ENCODE measurements at regions not wholly inside any gene's neighbourhood (a gene's known extent, or its start where the extent isn't known, plus 50 kb on each side); places are given as distances from the start of the nearest gene placed in this dataset.
A peak's percentile ranks its signal among the peaks of the same experiment; 100 is the strongest.

DNA sequence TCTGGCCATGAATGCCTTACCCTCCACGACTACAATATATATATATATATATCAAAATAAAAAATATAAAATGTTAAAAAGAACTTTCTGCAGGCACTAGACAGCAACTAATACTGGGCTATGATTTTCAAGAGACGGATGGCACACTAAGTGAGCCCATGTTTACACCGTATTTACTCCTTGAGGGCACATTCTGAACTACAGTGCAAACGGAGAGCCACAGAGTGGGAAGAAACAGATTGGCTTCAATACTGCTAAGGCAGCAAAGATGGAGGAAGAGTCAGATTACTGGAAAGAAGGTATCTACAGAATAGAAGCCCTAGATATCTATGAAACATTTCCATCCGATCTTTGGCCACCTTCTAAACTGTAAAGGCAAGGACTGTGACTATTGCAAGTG lies 330.3 kb downstream of the HTR1B start:
- Histone ChIP-seq H2BK5ac (ENCODE audit: low read length) (no peak overlapping the region), H3K9me3 (replicated peaks in 1 of 2; ENCODE audit: control insufficient read depth in 2 of 2, insufficient read depth in 1 of 2, low read depth in 1 of 2, low read length in 2 of 2) (no peaks in the 10 kb centered on the region), H3K4me1 (ENCODE audit: control insufficient read depth in 2 of 2, insufficient read depth in 1 of 2, low read depth in 1 of 2, low read length in 2 of 2) (no peaks in the 10 kb centered on the region), H3K4ac (ENCODE audit: low read length) (no peak overlapping the region), H3K9ac (ENCODE audit: low read depth, low read length, poor library complexity) (no peak overlapping the region), H4K91ac (ENCODE audit: low read depth, low read length, poor library complexity) (no peak overlapping the region), H3K23ac (ENCODE audit: low read depth, low read length, poor library complexity) (no peak overlapping the region), H4K8ac (ENCODE audit: low read depth, low read length) (no peak overlapping the region), H2BK15ac (ENCODE audit: low read length) (no peak overlapping the region), H3K79me1 (ENCODE audit: low read depth, low read length) (no peaks in the 10 kb centered on the region), H3K18ac (ENCODE audit: low read length) (no peak overlapping the region), H2BK12ac (ENCODE audit: low read length) (no peak overlapping the region), H2BK120ac (ENCODE audit: low read depth, low read length) (no peak overlapping the region), H2AK5ac (ENCODE audit: low read depth, low read length) (no peak overlapping the region), H3K4me3 (ENCODE audit: low read length in 2 of 2) (no peak overlapping the region), H3K36me3 (replicated peaks in 1 of 2; ENCODE audit: control insufficient read depth in 2 of 2, insufficient read depth in 2 of 2, low read length in 2 of 2) (no peaks in the 10 kb centered on the region), H2AFZ (ENCODE audit: low read length) (peak overlapping the region; percentile 36), H3K14ac (ENCODE audit: low read length) (no peak overlapping the region), H3K27ac (replicated peaks; ENCODE audit: low read length) (no peak overlapping the region), H3K4me2 (ENCODE audit: insufficient read depth, low read length, poor library complexity, severe bottlenecking) (no peak overlapping the region), H3K27me3 (ENCODE audit: control insufficient read depth in 3 of 3, insufficient read depth in 3 of 3, low read depth in 1 of 3, low read length in 3 of 3) (no peaks in the 10 kb centered on the region)
- DNase-seq (ENCODE audit: low spot score), result no peak
- no CpG with 5 or more reads among the region's 5 CpGs for WGBS, 2 donors (ENCODE audit: extremely low coverage in 2 of 2, insufficient read length in 2 of 2, insufficient replicate concordance in 1 of 2)

DNA sequence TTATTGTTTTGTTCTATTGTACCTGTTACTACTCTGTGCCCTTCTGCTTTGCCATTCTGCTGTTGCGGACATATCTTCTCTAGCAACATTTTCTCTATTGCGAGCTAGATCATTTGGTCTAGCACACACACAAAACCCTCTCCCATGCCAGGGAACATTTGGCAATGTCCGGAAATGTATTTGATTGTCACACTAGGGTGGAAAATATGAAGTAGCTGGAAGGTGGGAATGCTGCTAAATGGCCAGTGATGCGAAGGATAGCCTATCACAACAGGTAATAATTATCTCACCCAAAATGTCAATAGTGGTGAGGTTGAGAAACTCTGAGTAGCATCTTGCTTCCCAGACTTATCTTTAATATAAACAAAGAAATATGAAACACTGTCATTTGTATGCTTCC lies 331.9 kb downstream of the HTR1B start:
- no peak overlapping the region for H3K4ac ChIP-seq (ENCODE audit: low read length)
- no peak overlapping the region for H3K4me3 ChIP-seq (ENCODE audit: low read length in 2 of 2)
- no peak overlapping the region for H2AFZ ChIP-seq (ENCODE audit: low read length)
- H3K9ac ChIP-seq (ENCODE audit: low read depth, low read length, poor library complexity), result no peak overlapping the region
- H3K27ac ChIP-seq (replicated peaks; ENCODE audit: low read length), result no peak overlapping the region
- no CpG with 5 or more reads among the region's 4 CpGs for WGBS, 2 donors (ENCODE audit: extremely low coverage in 2 of 2, insufficient read length in 2 of 2, insufficient replicate concordance in 1 of 2)
- no peak overlapping the region for H3K23ac ChIP-seq (ENCODE audit: low read depth, low read length, poor library complexity)
- no peak overlapping the region for H3K4me2 ChIP-seq (ENCODE audit: insufficient read depth, low read length, poor library complexity, severe bottlenecking)
- no peaks in the 10 kb centered on the region for H3K79me1 ChIP-seq (ENCODE audit: low read depth, low read length)
- H2BK15ac ChIP-seq (ENCODE audit: low read length), result no peak overlapping the region
- H4K91ac ChIP-seq (ENCODE audit: low read depth, low read length, poor library complexity), result no peak overlapping the region
- no peak overlapping the region for H2BK120ac ChIP-seq (ENCODE audit: low read depth, low read length)
- no peak overlapping the region for H4K8ac ChIP-seq (ENCODE audit: low read depth, low read length)
- DNase-seq (ENCODE audit: low spot score), result no peak
- no peak overlapping the region for H3K18ac ChIP-seq (ENCODE audit: low read length)
- H3K36me3 ChIP-seq (replicated peaks in 1 of 2; ENCODE audit: control insufficient read depth in 2 of 2, insufficient read depth in 2 of 2, low read length in 2 of 2), result no peaks in the 10 kb centered on the region
- H3K27me3 ChIP-seq (ENCODE audit: control insufficient read depth in 3 of 3, insufficient read depth in 3 of 3, low read depth in 1 of 3, low read length in 3 of 3), result no peaks in the 10 kb centered on the region
- H2BK5ac ChIP-seq (ENCODE audit: low read length), result no peak overlapping the region
- H2BK12ac ChIP-seq (ENCODE audit: low read length), result no peak overlapping the region
- no peaks in the 10 kb centered on the region for H3K9me3 ChIP-seq (replicated peaks in 1 of 2; ENCODE audit: control insufficient read depth in 2 of 2, insufficient read depth in 1 of 2, low read depth in 1 of 2, low read length in 2 of 2)
- no peak overlapping the region for H2AK5ac ChIP-seq (ENCODE audit: low read depth, low read length)
- no peak overlapping the region for H3K14ac ChIP-seq (ENCODE audit: low read length)
- no peaks in the 10 kb centered on the region for H3K4me1 ChIP-seq (ENCODE audit: control insufficient read depth in 2 of 2, insufficient read depth in 1 of 2, low read depth in 1 of 2, low read length in 2 of 2)

DNA sequence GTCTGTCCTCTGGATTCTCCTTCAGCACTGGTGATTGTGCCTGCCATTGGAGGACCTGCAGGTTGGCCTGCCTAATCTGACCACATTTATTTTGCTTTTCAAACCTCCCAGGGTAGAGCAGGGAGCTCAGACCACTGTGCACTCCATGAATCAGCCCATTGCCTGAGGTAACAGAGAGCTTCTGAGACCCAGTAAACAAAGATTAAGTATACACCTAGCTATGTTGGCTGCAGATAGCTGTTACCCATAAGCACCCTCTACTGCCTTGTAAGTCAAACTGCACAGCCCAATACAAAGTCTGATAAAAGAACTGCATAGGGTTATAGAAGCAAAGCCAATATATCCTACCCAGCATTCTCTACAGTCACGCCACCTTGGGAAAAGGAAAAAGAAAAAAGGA lies 338.7 kb downstream of the HTR1B start:
- Histone ChIP-seq H3K18ac (ENCODE audit: low read length) (no peak overlapping the region), H2AFZ (ENCODE audit: low read length) (no peak overlapping the region), H3K79me1 (ENCODE audit: low read depth, low read length) (no peaks in the 10 kb centered on the region), H2AK5ac (ENCODE audit: low read depth, low read length) (no peak overlapping the region), H2BK120ac (ENCODE audit: low read depth, low read length) (no peak overlapping the region), H4K91ac (ENCODE audit: low read depth, low read length, poor library complexity) (no peak overlapping the region), H3K9ac (ENCODE audit: low read depth, low read length, poor library complexity) (no peak overlapping the region), H2BK12ac (ENCODE audit: low read length) (no peak overlapping the region), H2BK5ac (ENCODE audit: low read length) (no peak overlapping the region), H2BK15ac (ENCODE audit: low read length) (no peak overlapping the region), H3K4me3 (ENCODE audit: low read length in 2 of 2) (no peak overlapping the region), H3K27me3 (ENCODE audit: control insufficient read depth in 3 of 3, insufficient read depth in 3 of 3, low read depth in 1 of 3, low read length in 3 of 3) (no peaks in the 10 kb centered on the region), H3K4me2 (ENCODE audit: insufficient read depth, low read length, poor library complexity, severe bottlenecking) (no peak overlapping the region), H3K36me3 (replicated peaks in 1 of 2; ENCODE audit: control insufficient read depth in 2 of 2, insufficient read depth in 2 of 2, low read length in 2 of 2) (no peaks in the 10 kb centered on the region), H3K27ac (replicated peaks; ENCODE audit: low read length) (no peak overlapping the region), H3K4ac (ENCODE audit: low read length) (no peak overlapping the region), H3K4me1 (ENCODE audit: control insufficient read depth in 2 of 2, insufficient read depth in 1 of 2, low read depth in 1 of 2, low read length in 2 of 2) (no peaks in the 10 kb centered on the region), H4K8ac (ENCODE audit: low read depth, low read length) (no peak overlapping the region), H3K9me3 (replicated peaks in 1 of 2; ENCODE audit: control insufficient read depth in 2 of 2, insufficient read depth in 1 of 2, low read depth in 1 of 2, low read length in 2 of 2) (no peaks in the 10 kb centered on the region), H3K14ac (ENCODE audit: low read length) (no peak overlapping the region), H3K23ac (ENCODE audit: low read depth, low read length, poor library complexity) (no peak overlapping the region)
- no CpG with 5 or more reads among the region's 1 CpG for WGBS, 2 donors (ENCODE audit: extremely low coverage in 2 of 2, insufficient read length in 2 of 2, insufficient replicate concordance in 1 of 2)
- DNase-seq (ENCODE audit: low spot score), result no peak

- no peak for DNase-seq (ENCODE audit: low spot score)
Measured at GRCh38 chr6:77123527-77123926, 339.8 kb downstream of the HTR1B start.

More at GRCh38 chr6:77123527-77123926, 339.8 kb downstream of the HTR1B start:
- Histone ChIP-seq H3K4me1 (ENCODE audit: control insufficient read depth in 2 of 2, insufficient read depth in 1 of 2, low read depth in 1 of 2, low read length in 2 of 2) (no peaks in the 10 kb centered on the region), H3K79me1 (ENCODE audit: low read depth, low read length) (no peaks in the 10 kb centered on the region), H2AFZ (ENCODE audit: low read length) (no peak overlapping the region), H2BK5ac (ENCODE audit: low read length) (no peak overlapping the region), H3K9me3 (replicated peaks in 1 of 2; ENCODE audit: control insufficient read depth in 2 of 2, insufficient read depth in 1 of 2, low read depth in 1 of 2, low read length in 2 of 2) (no peaks in the 10 kb centered on the region), H2AK5ac (ENCODE audit: low read depth, low read length) (no peak overlapping the region), H3K9ac (ENCODE audit: low read depth, low read length, poor library complexity) (no peak overlapping the region), H3K14ac (ENCODE audit: low read length) (no peak overlapping the region), H2BK15ac (ENCODE audit: low read length) (no peak overlapping the region), H3K36me3 (replicated peaks in 1 of 2; ENCODE audit: control insufficient read depth in 2 of 2, insufficient read depth in 2 of 2, low read length in 2 of 2) (no peaks in the 10 kb centered on the region), H3K23ac (ENCODE audit: low read depth, low read length, poor library complexity) (no peak overlapping the region), H3K4me2 (ENCODE audit: insufficient read depth, low read length, poor library complexity, severe bottlenecking) (no peak overlapping the region), H2BK120ac (ENCODE audit: low read depth, low read length) (no peak overlapping the region), H3K4me3 (ENCODE audit: low read length in 2 of 2) (no peak overlapping the region), H2BK12ac (ENCODE audit: low read length) (no peak overlapping the region), H3K4ac (ENCODE audit: low read length) (no peak overlapping the region), H3K27me3 (ENCODE audit: control insufficient read depth in 3 of 3, insufficient read depth in 3 of 3, low read depth in 1 of 3, low read length in 3 of 3) (no peaks in the 10 kb centered on the region), H3K27ac (replicated peaks; ENCODE audit: low read length) (no peak overlapping the region), H4K8ac (ENCODE audit: low read depth, low read length) (no peak overlapping the region), H4K91ac (ENCODE audit: low read depth, low read length, poor library complexity) (no peak overlapping the region), H3K18ac (ENCODE audit: low read length) (no peak overlapping the region)
- no CpG with 5 or more reads among the region's 3 CpGs for WGBS, 2 donors (ENCODE audit: extremely low coverage in 2 of 2, insufficient read length in 2 of 2, insufficient replicate concordance in 1 of 2)

All from neuronal stem cell (in vitro differentiated cells).